DOHH2 (cell line): ENCODE measurements at regions not wholly inside any gene's neighbourhood (a gene's known extent, or its start where the extent isn't known, plus 50 kb on each side); places are given as distances from the start of the nearest gene placed in this dataset.

ENCODE experiments used
- CTCF ChIP-seq: fragments of 200-600 bp; sonication (generic); IDR thresholded peaks from one replicate; pipeline ENCODE4 v1.5.1; 2014; ENCODE audit warnings: antibody characterized with exemption, mild to moderate bottlenecking, low read depth, low read length; ENCODE audit not compliant: poor library complexity, severe bottlenecking
- EZH2phosphoT487 ChIP-seq: fragments of 200-600 bp; sonication (generic); IDR thresholded peaks from 2 replicates; pipeline ENCODE4 v1.6.1; 2017; ENCODE audit warnings: borderline replicate concordance, mild to moderate bottlenecking, antibody characterized with exemption, low read length, moderate library complexity, mixed read lengths

DNA sequence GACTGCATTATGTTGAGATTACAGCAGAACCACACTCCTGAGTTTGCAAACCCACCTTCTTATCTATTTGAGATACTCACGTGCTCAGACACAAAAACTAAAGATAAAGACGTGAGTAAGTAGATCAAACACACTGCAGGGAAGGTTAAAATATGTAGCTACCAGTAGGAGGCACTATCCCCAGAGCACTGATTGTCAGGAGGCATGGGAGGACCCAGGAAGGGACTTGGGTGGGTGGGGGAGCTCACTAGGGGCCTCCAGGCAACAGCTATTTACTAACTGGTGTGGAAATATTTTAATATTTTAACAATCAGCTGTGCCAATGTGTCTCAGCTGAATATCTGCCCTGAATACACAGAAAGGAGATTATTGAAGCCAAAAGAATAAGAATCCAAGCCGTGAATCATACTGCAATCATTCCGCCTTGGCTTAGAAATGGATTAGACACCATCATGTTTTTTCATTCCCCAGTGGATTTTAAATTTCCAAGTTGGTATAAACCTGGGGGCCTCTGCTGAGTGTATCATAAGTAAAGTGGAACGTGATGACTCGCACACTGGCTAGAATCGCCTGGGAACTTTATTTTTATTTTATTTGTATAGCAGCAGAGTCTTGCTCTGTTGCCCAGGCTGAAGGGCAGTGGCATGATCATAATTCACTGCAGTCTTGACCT, 73.2 kb upstream of the CACNA1A start:
- TF ChIP-seq CTCF (peak; percentile 29), EZH2phosphoT487 (no peak)
